ENCODE measurements at regions not wholly inside any gene's neighbourhood (a gene's known extent, or its start where the extent isn't known, plus 50 kb on each side); places are given as distances from the start of the nearest gene placed in this dataset.

DNA sequence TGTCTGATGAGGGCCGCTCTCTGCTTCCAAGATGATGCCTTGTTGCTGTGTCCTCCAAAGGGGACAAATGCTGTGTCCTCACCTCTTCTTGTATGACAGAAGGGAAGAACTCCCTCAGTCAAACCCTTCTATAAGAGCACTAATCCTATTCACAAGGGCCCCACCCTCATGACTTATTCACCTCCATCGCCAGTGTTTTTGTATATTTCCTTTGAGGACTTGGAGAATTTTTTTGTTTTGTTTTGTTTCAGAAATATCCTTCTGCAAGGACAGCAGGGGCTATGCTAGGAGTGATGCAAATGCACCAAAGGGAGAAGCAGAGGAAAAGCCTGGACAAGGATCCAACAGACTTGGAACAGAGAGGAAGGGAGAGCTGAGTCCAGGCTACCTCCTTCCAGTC is 214.4 kb downstream of the TLE3 start:
- intact Hi-C loops (cut with micrococcal nuclease): no loop called here

DNA sequence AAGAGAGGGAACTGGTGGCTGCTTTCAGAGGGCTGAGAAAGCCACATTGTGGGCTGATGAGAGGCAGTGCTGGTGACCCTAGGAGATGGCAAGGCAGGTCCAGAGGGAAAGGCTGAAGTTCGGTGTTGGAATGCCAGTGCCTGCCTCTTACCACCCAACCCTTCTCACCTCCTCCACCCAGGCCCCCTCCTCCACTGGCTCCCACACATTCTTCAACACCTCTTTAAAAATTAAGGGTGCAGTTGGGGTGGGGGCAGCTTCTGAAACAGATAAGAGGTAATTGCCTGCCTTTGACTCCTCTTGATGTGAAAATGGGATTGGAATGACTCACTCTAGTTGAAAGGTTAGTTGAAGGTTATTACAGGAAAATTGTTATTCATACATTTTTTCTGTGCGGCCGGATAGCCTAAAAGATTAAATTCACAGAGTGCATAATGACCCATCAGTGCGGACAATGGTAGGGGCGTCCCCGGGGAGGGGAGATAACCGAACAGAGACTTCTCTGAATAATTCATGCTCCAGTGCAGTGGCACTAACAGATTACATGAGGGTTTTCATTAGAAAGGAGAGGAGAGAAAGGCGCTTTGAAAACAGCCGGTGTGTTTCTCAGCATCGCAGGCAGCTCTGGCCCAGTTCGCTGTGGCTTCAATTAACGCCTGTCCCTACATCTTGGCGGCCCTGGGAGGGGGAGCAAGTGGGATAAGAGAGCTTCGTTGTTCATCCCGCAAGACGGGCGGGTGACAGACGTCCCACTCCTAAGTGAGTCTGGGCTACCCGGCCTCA is 212.4 kb downstream of the TLE3 start:
- intact Hi-C loops (cut with micrococcal nuclease): no loop called here

DNA sequence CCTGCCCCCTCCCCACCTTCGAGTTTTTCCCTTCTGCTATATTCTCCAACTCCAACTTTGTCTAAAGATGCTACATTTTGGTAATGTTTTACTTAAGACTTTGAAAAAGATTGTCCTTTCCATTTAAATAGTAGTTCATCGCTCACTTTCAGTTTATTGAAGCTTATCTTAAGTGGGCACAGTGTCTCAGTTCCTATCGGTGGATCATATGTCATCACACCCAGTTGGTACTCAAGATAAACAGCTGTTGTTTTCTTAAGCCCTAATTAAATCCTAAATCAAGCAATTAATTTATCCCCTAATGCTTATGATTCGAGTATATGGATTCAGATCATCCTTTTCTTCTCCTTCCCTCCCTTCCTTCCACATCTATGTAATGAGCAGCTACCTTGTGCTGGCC is 210.7 kb downstream of the TLE3 start:
- intact Hi-C loops (cut with micrococcal nuclease): no loop called here

DNA sequence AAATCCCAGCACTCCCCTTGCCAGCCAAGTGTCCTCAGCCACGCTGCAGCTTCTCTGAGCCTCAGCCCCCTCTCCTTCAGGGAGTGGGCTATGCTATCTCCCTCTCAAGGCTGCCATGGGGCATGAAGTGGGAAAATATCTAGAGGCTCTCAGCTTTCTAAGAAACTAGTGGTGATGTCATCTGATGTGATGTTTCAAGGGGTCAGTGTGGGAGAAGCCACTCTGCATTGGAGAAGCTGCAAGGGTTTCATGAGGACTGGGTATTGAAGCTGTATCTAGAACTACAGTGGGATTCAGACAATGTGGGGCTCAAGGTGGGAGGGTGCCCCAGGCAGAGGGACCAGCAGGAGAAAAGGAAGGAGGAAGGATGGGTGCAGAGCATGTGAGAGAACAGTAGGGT is 210.2 kb downstream of the TLE3 start:
- intact Hi-C loops (cut with micrococcal nuclease): no loop called here

DNA sequence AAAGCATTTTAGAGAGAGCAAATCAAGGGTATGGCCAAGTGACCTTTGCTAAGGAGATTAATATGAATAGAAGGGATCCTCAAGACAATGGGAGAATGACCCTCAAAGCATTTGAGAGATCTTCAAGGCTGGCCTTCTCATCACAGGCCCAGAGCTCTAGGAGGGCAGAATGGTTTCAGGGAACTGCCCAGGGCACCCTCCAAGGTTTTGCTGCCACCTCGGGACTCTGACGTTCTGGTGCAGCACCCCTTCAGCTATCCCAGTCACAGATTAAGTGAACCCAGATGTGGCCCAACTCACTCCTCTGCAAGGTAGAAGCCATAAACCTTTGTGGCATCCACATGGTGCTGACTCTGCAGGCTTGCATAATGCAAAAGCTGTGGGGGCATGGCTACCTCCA is 209.3 kb downstream of the TLE3 start:
- intact Hi-C loops (cut with micrococcal nuclease): no loop called here

GRCh38 chr15:69891070-69891536 is 206.6 kb downstream of the TLE3 start:
- intact Hi-C loops (cut with micrococcal nuclease): no loop called here

DNA sequence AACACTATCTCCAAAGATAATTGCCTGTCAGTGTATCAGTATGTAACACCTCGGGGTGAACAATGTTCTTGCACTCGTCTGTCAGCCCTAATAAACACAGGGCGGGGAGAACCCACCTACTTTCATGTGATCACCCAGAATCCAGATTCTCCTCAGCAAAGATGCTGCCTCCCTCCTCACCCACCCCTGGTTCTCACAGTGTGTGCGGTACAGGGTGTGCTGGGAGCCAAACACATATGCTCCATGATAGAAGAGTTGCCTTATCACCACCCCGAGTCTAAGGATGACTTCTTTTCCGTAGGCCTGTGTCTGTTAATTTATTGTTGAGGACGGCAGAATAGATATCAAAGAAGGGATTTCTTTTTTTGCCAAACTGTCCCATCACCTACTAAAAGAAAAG is 206.1 kb downstream of the TLE3 start:
- intact Hi-C loops (cut with micrococcal nuclease): no loop called here

DNA sequence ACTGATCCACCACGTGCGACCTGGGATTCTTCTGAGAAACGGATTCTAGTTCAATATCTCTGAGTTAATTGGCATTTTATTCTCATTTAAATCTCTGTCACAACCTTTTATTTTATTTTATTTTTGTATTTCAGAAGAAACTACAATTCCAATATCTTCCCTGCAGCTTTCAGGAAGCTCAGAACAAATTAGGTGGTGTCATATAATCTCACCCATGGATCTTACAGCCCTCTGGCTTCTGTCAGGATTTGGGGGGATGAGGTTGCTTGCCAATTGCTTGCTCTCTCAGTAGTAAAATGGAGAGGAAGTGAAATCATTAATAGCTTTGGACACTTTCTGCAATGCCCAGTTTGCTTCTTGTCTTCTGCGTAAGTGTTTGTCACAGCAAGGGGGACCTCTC is 205.4 kb downstream of the TLE3 start:
- intact Hi-C loops (cut with micrococcal nuclease): no loop called here

- intact Hi-C loops (cut with micrococcal nuclease): no loop called here
These were observed 204.6 kb downstream of the TLE3 start for GRCh38 chr15:69893086-69893485.

DNA sequence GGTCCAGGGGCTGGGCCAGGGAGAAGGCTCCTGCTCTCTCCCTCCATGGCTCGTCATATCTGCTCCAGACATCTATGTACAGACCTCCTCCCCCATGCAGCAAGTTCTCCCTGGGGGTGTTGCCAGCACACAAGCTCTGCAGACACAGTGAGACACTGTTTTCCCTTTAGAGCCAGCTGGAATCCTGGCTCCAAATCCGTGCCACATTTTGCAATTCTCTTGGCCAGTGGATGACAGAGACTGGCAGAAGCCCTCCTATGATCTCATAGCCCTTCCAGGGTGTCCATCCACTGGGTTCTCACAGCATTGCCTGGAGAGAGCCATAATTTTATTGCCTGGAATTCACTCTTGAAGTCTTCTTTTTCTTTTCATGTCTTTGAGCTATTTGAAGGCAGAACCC is 203.9 kb downstream of the TLE3 start:
- intact Hi-C loops (cut with micrococcal nuclease): no loop called here

DNA sequence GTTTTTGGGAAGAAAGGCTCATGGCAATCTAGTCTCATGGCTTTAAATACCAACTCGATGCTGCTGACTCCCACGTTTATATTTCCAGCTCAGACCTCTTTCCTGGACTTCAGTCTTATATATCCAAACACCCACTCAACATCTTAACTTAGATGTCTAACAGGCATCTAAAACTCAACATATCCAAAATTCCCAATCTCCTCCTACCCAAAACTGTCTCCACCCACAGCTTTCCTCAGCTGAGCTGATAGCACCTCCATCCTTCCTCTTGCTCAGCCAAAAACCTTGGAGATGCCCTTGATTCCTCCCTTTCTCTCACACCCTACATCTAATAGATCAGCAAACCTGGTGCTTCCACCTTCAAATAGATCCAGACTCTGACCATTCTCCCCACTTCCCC is 202.5 kb downstream of the TLE3 start:
- intact Hi-C loops (cut with micrococcal nuclease): no loop called here

DNA sequence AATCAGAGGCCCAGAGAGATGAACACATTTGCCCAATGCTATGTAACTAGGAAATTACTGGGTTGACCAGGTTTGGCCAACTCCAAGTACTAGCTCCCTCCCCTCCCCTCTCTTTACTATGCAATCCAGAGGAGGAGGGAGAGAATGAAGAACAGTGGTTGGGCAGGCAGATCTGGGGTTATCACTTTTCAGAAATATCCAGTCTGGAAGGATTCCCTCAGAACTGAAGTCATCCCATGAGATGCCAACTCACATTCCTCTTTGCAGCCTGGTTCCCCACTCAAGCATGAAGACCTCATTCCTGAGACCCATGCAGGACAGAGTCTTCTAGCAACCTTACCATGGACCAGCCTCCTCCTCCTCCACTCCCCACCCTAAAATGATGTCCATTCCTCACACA is 201.1 kb downstream of the TLE3 start:
- intact Hi-C loops (cut with micrococcal nuclease): no loop called here

DNA sequence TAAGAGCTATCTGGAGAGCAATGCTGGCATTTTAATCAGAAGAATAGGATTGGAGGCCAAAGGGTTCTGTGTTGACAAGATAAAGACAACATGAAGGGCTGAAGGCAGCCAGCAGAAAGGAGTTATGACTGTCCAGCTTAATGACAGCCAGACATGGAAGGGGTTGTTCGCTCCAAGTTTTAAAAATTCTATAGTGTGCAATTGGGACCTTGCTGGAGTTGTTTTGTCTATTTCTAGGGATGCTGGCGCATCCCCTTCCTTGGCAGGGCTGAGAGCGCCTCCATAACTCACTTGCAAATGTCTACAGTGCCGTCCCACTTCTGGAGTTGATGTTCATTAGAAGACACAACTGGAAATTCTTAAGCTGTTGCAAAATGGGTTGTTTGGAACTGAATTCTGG is 200.7 kb downstream of the TLE3 start:
- intact Hi-C loops (cut with micrococcal nuclease): no loop called here

GRCh38 chr15:69897471-69898237 is 200.1 kb downstream of the TLE3 start:
- intact Hi-C loops (cut with micrococcal nuclease): no loop called here

GRCh38 chr15:69898243-69898642 is 199.5 kb downstream of the TLE3 start:
- intact Hi-C loops (cut with micrococcal nuclease): no loop called here

DNA sequence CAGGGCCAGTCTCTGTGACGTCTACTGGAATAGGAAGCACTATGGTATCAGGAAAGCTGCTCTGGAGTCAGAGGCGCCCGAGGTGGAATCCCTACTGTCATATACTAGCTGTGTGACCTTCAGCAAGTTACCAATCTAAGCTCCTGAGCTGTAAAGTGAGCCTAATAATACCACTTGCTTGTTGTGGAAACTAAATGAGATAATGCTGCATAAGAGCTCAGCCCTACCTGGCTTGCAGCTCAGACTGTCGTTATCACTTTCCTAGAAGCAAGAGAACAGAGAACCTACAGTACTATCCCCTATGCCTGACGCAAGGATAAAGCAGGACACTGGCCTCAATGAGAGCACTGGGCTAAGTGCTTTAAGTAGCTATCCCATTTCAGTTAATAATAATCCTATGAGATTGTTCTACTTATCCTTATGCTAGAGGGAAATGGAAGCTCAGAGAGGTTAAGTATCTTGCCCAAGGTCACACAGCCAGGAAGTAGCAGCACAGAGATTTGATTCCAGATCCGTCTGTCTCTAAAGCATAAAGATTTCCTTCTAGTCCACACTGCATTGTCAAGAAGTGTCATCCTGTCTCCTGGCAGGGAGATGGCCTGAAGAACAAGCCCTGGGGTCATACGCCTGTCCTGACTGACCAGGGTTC is 195.2 kb downstream of the TLE3 start:
- intact Hi-C loops (cut with micrococcal nuclease): no loop called here

DNA sequence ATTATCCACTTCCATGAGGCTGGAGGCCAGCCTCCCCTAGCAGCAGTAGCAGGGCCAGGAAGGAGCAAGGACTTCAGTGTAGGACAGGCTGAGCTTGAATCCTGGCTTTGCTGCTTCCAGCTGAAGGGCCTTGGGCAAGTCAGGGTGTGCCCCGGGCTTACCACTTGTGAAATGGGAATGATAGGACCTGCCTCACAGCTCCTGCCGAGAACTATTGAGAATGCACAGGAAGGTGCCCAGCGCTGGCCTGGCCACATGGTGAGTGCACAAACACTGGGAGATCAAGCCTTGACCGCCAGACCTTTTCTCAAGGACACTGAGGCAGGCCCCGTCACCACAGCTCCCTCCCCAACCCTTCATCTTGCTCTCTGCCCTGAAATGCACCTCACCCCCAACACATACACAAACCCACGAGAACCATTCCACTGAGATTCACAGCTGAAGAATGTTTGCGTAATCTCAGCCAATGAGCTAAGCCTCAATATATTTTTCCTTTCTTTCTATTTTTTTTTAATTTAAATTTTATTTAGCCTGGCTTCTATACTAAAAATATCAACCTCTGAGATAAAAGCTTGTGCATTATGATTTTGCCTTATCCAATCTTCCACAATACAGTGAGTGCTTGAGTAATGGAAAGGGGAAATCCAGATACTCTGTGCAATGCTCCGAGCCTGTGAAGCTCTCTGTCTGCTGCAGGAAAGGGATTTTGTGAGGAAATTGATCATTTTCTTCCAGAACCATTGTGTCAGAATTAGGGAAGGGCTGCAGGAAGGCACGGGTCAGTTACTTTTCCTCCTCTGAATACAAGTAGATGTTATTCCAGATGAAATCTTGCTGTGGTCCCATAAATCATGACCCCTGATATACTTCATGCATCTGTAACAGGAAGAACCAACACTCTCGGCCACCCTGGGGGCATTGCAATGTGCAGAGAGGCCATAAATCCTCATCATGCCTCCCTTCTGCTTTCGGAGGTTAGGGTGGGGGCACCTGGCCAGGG is 193.9 kb downstream of the TLE3 start:
- intact Hi-C loops (cut with micrococcal nuclease): no loop called here

DNA sequence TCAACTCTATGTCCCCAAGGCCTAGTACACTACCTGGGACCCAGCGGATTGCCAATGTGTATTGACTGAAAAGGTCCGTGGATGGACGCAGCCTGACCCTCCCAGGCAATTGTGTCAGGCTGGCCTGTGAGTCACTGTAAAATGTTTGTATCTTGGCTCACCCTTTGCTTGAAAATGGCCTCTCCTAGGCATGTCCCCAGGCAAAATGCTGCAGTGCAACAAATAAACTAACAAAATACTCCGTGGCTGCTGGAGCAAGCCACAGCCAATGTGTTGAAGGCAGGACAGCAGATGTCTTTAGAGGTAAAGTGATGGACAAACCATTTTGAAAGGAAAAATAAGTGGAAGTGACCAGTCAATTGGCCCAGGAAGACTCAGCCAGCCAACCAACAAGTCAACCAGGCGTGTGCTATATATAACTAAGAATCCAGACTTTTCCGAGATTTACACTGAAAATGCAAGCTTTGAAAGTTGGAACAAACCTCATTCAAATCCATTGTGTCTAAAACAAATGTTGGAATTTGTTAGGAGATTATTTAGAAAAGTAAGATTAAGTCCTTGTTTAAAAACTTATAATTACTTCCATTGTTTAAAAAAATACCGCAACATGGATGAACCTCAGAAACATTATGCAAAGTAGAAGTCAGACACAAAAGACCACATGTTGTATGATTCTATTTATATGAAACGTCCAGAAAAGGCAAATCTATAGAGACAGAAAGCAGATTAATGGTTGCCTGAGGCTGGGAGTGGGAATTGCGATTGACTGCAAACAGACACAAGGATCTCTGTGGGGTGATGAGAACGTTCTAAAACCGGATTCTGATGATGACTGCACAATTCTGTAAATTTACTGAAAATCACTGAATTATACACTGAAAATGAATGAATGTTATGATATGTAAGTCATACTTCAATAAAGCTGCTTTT is 191.2 kb downstream of the TLE3 start:
- intact Hi-C loops (cut with micrococcal nuclease): no loop called here

DNA sequence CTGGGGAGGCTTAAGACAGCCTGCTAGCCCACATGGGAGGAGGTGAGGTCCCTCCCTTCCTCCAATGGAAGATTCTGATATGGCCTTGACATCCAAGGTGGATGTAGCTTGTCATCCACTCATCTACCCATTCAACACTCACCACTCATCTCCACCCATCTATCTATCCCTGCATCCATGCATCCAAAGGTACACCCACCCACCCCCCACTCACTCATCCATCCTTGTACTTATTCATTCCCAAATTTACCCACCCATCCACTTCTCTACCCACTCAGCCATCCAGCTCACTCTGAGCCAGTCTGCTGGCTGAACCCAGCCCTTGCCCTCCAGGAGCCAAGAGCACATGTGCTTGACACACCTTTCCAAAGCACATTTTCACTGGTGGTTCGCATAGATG is 189.7 kb downstream of the TLE3 start:
- intact Hi-C loops (cut with micrococcal nuclease): no loop called here
